Ascending aorta (tissue), 2 donors: ENCODE measurements at regions not wholly inside any gene's neighbourhood (a gene's known extent, or its start where the extent isn't known, plus 50 kb on each side); places are given as distances from the start of the nearest gene placed in this dataset.
A peak's percentile ranks its signal among the peaks of the same experiment; 100 is the strongest.

Source experiments
- DNase-seq, 2 donors: peaks; one replicate each; pipeline ENCODE4 v3.0.0-alpha.2; 2019; ENCODE audit warnings: low spot score in 2 of 2
- H3K27ac ChIP-seq, 2 donors: fragments of 200-600 bp; sonication (generic); one replicate each; pipeline ENCODE4 v1.5.1; 2016 to 2017; ENCODE audit warnings: mild to moderate bottlenecking in 1 of 2
- H3K27me3 ChIP-seq: fragments of 200-600 bp; sonication (generic); one replicate; pipeline ENCODE4 v1.5.1; 2017
- H3K36me3 ChIP-seq, 2 donors: fragments of 200-600 bp; sonication (generic); one replicate each; pipeline ENCODE4 v1.5.1; 2016
- H3K4me1 ChIP-seq, 2 donors: fragments of 200-600 bp; sonication (generic); one replicate each; pipeline ENCODE4 v1.5.1; 2016 to 2017; ENCODE audit warnings: mild to moderate bottlenecking in 1 of 2
- H3K4me3 ChIP-seq, 2 donors: fragments of 200-600 bp; sonication (generic); one replicate each; pipeline ENCODE4 v1.5.1; 2016 to 2017; ENCODE audit warnings: mild to moderate bottlenecking in 1 of 2
- H3K9me3 ChIP-seq, 2 donors: fragments of 200-600 bp; sonication (generic); one replicate each; pipeline ENCODE4 v1.5.1; 2016
- intact Hi-C: fragments of 100-400 bp; cut with DNase I; formaldehyde crosslinking; loops from one replicate; pipeline ENCODE4 v1.15.1; 2023
- TF ChIP-seq, protein P1 (sequence below), 3 experiments: fragments of 200-600 bp in 2 of 3; fragments of 450-650 bp in 1 of 3; sonication (generic) in 2 of 3; IDR thresholded peaks; one replicate each; pipeline ENCODE4 v1.5.1; 2016 to 2019; ENCODE audit warnings: antibody characterized with exemption in 3 of 3, mild to moderate bottlenecking in 1 of 3, moderate library complexity in 1 of 3

DNA sequence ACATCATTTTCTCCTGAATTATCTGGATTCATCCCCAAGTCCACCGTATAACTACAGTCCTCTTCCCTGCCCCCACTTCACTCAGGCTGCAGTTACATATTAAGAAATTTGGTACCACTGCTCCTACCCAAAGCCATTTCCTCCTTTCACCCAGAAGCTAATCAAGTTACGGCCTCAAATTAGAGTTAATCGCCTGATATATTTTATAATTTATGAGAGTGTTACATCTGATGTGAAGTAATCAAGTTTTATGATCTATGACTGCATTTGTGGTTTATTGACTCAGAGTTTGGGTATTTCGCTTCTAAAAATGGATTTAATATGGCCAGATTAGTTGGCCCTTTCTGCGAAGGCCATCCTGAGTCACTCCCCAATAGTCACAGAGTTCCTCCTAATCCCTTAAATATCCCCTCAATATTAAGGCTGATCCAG, 223.6 kb upstream of the KIF2A start:
- no peaks in the 10 kb centered on the region for H3K9me3 ChIP-seq
- TF ChIP-seq, protein P1, sequence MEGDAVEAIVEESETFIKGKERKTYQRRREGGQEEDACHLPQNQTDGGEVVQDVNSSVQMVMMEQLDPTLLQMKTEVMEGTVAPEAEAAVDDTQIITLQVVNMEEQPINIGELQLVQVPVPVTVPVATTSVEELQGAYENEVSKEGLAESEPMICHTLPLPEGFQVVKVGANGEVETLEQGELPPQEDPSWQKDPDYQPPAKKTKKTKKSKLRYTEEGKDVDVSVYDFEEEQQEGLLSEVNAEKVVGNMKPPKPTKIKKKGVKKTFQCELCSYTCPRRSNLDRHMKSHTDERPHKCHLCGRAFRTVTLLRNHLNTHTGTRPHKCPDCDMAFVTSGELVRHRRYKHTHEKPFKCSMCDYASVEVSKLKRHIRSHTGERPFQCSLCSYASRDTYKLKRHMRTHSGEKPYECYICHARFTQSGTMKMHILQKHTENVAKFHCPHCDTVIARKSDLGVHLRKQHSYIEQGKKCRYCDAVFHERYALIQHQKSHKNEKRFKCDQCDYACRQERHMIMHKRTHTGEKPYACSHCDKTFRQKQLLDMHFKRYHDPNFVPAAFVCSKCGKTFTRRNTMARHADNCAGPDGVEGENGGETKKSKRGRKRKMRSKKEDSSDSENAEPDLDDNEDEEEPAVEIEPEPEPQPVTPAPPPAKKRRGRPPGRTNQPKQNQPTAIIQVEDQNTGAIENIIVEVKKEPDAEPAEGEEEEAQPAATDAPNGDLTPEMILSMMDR (IDR thresholded peaks at IDR 0.05): no peak
- no peak overlapping the region for H3K4me3 ChIP-seq
- no peaks in the 10 kb centered on the region for H3K36me3 ChIP-seq
- intact Hi-C loops: no loop called here
- H3K27ac ChIP-seq: no peak overlapping the region
- no peaks in the 10 kb centered on the region for H3K4me1 ChIP-seq
- no peaks in the 10 kb centered on the region for H3K27me3 ChIP-seq
- no peak for DNase-seq

DNA sequence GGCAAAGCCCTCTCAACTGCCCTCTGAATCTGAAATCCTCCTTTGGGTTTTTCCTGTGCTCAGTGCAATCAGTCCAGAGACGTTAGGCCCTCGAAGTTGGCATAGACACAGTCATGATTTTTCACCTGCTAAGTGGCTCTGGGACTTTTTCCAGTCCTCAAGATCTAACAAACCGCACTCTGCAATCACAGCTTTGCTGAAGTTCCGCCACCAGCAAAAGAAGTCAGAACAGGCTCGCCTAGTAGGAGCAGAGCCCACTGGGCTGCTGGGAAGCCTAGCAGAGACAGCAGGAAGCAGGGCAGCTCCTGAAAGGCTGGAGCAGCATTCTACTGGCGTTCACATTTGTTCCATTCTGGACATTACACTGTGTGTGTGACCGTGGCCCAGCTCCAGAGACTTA, 222.8 kb upstream of the KIF2A start:
- Histone ChIP-seq H3K27ac (no peak overlapping the region), H3K4me1 (no peaks in the 10 kb centered on the region), H3K27me3 (no peaks in the 10 kb centered on the region), H3K36me3 (no peaks in the 10 kb centered on the region), H3K9me3 (no peaks in the 10 kb centered on the region), H3K4me3 (no peak overlapping the region)
- TF ChIP-seq, protein P1 (IDR thresholded peaks at IDR 0.05): no peak
- no peak for DNase-seq
- intact Hi-C loops: no loop called here

DNA sequence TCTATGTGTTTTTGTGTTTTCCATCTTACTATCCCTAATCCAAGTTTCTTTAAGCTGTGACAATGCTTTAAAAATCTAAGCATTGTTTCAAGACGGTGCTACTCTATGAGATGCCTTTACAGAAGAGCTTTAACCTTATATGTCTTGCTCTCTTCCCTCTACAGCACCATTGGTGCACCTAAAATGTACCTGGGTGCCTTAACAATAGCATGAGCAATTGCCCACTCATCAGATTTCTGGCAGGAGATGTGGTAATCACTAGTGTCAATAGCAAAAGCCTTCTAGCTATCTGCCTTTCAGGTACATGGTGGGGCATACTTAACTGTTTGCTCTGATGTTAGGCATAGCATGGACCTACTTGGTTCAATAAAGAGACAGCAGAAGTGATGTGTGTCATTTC, 222.3 kb upstream of the KIF2A start:
- no peak for DNase-seq

DNA sequence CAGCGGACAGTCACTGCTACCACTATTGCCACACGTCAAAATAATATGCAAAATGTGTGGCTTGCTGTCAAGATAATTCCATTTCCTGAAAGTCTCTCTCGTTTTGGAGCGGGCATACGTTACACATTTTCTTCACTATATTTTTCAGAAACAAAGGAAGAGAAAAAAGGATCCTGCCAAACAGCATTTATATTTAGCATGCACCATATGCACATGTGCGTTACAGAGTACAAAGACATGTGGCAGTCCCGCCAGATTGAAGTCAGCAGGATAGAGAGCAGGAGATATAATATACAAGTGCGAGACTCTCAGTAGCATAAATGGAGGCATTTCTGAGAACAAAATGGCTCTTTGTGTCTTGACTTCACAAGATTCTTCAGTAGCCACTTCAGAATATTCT, 221.6 kb upstream of the KIF2A start:
- H3K9me3 ChIP-seq: no peaks in the 10 kb centered on the region
- no peak for DNase-seq
- intact Hi-C loops: no loop called here
- no peaks in the 10 kb centered on the region for H3K4me1 ChIP-seq
- no peaks in the 10 kb centered on the region for H3K27me3 ChIP-seq
- no peak overlapping the region for H3K4me3 ChIP-seq
- no peaks in the 10 kb centered on the region for H3K36me3 ChIP-seq
- no peak overlapping the region for H3K27ac ChIP-seq
- TF ChIP-seq, protein P1 (IDR thresholded peaks at IDR 0.05): no peak

More for the DNA sequence above, 222.3 kb upstream of the KIF2A start:
- Histone ChIP-seq H3K4me3 (no peak overlapping the region), H3K27me3 (no peaks in the 10 kb centered on the region), H3K36me3 (no peaks in the 10 kb centered on the region), H3K9me3 (no peaks in the 10 kb centered on the region), H3K4me1 (no peaks in the 10 kb centered on the region), H3K27ac (no peak overlapping the region)
- intact Hi-C loops: no loop called here
- TF ChIP-seq, protein P1 (IDR thresholded peaks at IDR 0.05): no peak

DNA sequence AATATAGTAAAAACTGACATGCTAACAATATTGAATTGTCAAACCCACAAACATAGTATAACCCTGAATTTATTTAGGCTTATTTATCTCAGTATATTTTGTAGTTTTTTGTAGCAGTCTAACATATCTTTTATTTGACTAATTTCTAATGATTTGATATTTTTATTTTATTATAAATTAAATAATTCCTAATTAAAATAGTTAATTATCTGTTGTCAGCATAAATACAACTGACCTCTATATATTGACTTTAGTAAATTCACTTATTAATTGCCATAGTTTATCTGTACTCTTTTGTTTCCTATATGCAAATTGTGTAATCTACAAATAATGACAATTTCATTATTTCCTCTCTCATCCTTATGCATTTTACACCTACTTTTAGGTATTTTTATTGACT, 215.1 kb upstream of the KIF2A start:
- intact Hi-C loops: no loop called here
- TF ChIP-seq, protein P1 (IDR thresholded peaks at IDR 0.05): no peak

DNA sequence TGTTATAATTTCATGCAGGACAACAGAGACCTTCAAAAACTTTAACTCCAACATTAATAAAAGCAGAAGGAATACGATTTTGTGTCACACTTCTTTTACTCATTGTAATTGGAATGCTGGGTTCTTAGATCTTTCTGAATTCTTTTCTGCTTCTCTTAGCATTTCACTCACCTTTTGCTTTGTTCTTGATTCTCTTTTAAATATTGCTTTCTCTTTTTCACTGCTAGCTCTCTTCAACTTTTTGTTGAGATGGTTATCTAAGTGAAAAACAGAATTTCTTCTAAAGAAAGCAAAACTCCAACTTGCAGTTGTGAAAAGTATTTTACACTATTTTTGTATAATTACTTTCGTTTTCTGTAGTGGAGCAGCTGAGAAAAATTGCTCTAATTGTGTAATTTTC, 212.6 kb upstream of the KIF2A start:
- Histone ChIP-seq H3K27ac (no peak overlapping the region), H3K9me3 (no peaks in the 10 kb centered on the region), H3K27me3 (no peaks in the 10 kb centered on the region), H3K36me3 (no peaks in the 10 kb centered on the region), H3K4me1 (no peaks in the 10 kb centered on the region), H3K4me3 (peak overlapping the region in 1 of 2 donors; percentile 20)
- no peak for DNase-seq
- TF ChIP-seq, protein P1 (IDR thresholded peaks at IDR 0.05): no peak
- intact Hi-C loops: no loop called here

More for the DNA sequence above, 215.1 kb upstream of the KIF2A start:
- no peaks in the 10 kb centered on the region for H3K4me1 ChIP-seq
- no peaks in the 10 kb centered on the region for H3K36me3 ChIP-seq
- no peak for DNase-seq
- H3K27me3 ChIP-seq: no peaks in the 10 kb centered on the region
- no peak overlapping the region for H3K4me3 ChIP-seq
- H3K9me3 ChIP-seq: no peaks in the 10 kb centered on the region
- no peak overlapping the region for H3K27ac ChIP-seq
